ENCODE measurements at regions not wholly inside any gene's neighbourhood (a gene's known extent, or its start where the extent isn't known, plus 50 kb on each side); places are given as distances from the start of the nearest gene placed in this dataset.

DNA sequence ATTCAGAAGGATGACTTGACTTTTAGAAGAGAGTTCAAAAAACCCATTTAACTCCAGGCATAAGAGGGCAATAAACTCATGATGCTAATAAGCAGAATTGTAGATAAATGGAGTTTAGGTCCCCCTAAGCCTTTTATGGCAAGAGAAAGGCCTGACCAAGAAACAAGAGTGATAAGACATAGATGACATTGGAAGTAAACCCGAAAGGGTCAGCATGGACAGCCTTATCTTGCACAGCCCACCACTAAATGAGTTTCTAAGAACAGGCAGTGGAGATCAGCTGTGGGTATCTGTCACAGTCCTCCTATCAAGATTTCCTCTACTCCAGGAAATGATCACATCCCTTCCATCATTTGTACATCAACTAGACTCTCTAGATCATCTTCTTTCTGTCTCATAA is 457.9 kb upstream of the ADAMTS9 start:
- no peak for TF ChIP-seq ESRRA (IDR thresholded peaks at IDR 0.05; ENCODE audit: low read length)
- TF ChIP-seq POLR2A (IDR thresholded peaks at IDR 0.05; ENCODE audit: low read depth, low read length), result no peak
- no peak for TF ChIP-seq NR2F1 (conservative IDR thresholded peaks at IDR 0.05)
- no peak for TF ChIP-seq MLLT1 (IDR thresholded peaks at IDR 0.05)
- no peak for TF ChIP-seq MYC (IDR thresholded peaks at IDR 0.05; ENCODE audit: insufficient read depth, insufficient read length, insufficient replicate concordance, low read length, severe bottlenecking)
- no peak for TF ChIP-seq ZZZ3 (IDR thresholded peaks at IDR 0.05; ENCODE audit: control insufficient read depth, insufficient read length, low read depth)
- TF ChIP-seq PKNOX1 (IDR thresholded peaks at IDR 0.05), result no peak
- no peak for TF ChIP-seq ATF3 (IDR thresholded peaks at IDR 0.05; ENCODE audit: borderline replicate concordance, extremely low read depth, low read depth, low read length)
- TF ChIP-seq SUZ12 (IDR thresholded peaks at IDR 0.05; ENCODE audit: unreplicated experiment), result no peak
- no peak for TF ChIP-seq ASH2L (IDR thresholded peaks at IDR 0.05; ENCODE audit: borderline replicate concordance, low read depth)
- TF ChIP-seq USF2 (IDR thresholded peaks at IDR 0.05; ENCODE audit: borderline replicate concordance, low read depth, low read length), result no peak
- no peak for TF ChIP-seq BRCA1 (IDR thresholded peaks at IDR 0.05; ENCODE audit: low read depth, low read length)
- no peak for TF ChIP-seq EP300 (IDR thresholded peaks at IDR 0.05; ENCODE audit: borderline replicate concordance in 1 of 2, control insufficient read depth in 1 of 2, low read depth in 2 of 2, low read length in 2 of 2)

All from GM12878 (cell line).